ENCODE measurements at regions not wholly inside any gene's neighbourhood (a gene's known extent, or its start where the extent isn't known, plus 50 kb on each side); places are given as distances from the start of the nearest gene placed in this dataset.

DNA sequence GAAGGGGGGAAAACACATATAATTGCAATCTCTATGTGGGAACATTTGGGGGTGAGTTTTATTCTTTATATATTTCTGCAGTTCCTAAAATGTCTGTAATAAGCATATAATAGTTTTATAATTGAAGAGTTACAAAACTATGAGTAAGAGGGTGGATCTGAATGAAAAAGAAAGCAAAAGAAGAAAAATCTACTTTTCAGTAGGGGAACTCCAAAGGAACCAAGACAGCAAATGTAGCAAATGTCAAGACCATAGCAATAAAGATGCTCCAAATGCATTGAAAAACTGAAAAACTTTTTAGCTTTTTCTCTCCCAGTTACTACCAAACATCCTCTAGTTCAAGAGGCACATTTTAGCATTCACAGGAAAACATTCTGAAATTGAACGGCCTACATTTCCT, 434.8 kb downstream of the LMO4 start:
- TF ChIP-seq CTCF (conservative IDR thresholded peaks at IDR 0.05 in 1 of 2, IDR thresholded peaks at IDR 0.05 in 1 of 2; ENCODE audit: extremely low read depth in 1 of 2, insufficient read depth in 1 of 2, low read depth in 1 of 2, low read length in 2 of 2) (no peak), EZH2 (IDR thresholded peaks at IDR 0.05; ENCODE audit: borderline replicate concordance, low read length) (no peak)
